Stimulated activated CD4-positive, alpha-beta T cell treated with anti-CD3 and anti-CD28 coated beads, Interleukin-1b, Interleukin-23, amount 100 ng/mL, for 48 hours (primary cell): ENCODE measurements at regions not wholly inside any gene's neighbourhood (a gene's known extent, or its start where the extent isn't known, plus 50 kb on each side); places are given as distances from the start of the nearest gene placed in this dataset.
"Not testable (repeated sequence)": the region's sequence is repeated elsewhere in the genome, so short reads cannot be mapped to it uniquely, and the experiment has no call there.

ENCODE experiments used
- DNase-seq: peaks from one replicate; pipeline ENCODE4 v3.0.0-alpha.2; 2020

GRCh38 chr13:23059173-23059572 lies 121.6 kb upstream of the SGCG start:
- DNase-seq = no peak

- no peak for DNase-seq
Measured at GRCh38 chr13:23060959-23061358, 119.8 kb upstream of the SGCG start.

- no peak for DNase-seq
Measured at GRCh38 chr13:23067129-23067528, 113.7 kb upstream of the SGCG start.

GRCh38 chr13:23069566-23069965 lies 111.2 kb upstream of the SGCG start:
- DNase-seq = no peak

GRCh38 chr13:23074075-23074828 lies 106.5 kb upstream of the SGCG start:
- DNase-seq = no peak

- no peak for DNase-seq
Measured at GRCh38 chr13:23081220-23081619, 99.6 kb upstream of the SGCG start.

GRCh38 chr13:23081901-23082300 lies 98.9 kb upstream of the SGCG start:
- no peak for DNase-seq

GRCh38 chr13:23086968-23087623 lies 93.7 kb upstream of the SGCG start:
- DNase-seq = no peak

GRCh38 chr13:23087880-23088279 lies 92.9 kb upstream of the SGCG start:
- DNase-seq = no peak

- DNase-seq = no peak
Measured at GRCh38 chr13:23098161-23098907, 82.4 kb upstream of the SGCG start.

- no peak for DNase-seq
Measured at GRCh38 chr13:23105051-23105450, 75.7 kb upstream of the SGCG start.

GRCh38 chr13:23107665-23108064 lies 73.1 kb upstream of the SGCG start:
- DNase-seq = no peak

GRCh38 chr13:23119131-23119530 lies 61.6 kb upstream of the SGCG start:
- DNase-seq = no peak

GRCh38 chr13:23127540-23127939 lies 53.2 kb upstream of the SGCG start:
- not testable (repeated sequence) for DNase-seq

- DNase-seq = no peak
Measured at GRCh38 chr13:23129331-23129730, 51.4 kb upstream of the SGCG start.
